ENCODE measurements at regions not wholly inside any gene's neighbourhood (a gene's known extent, or its start where the extent isn't known, plus 50 kb on each side); places are given as distances from the start of the nearest gene placed in this dataset.

DNA sequence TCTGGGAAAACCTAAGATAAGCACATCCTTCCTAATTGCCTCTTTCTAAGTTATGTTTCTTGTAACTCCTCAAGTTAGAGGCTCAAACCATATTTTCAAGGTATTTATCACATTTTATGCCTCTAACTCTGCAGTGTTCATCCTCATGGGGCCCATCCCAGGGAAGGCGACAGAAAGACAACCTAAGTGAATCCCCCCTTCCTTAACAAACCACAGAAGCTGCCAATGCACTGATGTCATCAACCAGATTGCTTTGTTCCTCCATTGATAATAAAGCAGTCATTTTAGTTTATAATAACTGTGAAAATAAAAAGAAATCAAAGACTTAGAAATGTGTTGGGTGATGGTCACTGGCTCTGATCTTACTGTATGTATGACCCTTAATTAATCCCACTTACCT is 119.5 kb upstream of the TCF21 start:
- TF ChIP-seq POLR2A (IDR thresholded peaks at IDR 0.05), result no peak
- TF ChIP-seq, protein P1, sequence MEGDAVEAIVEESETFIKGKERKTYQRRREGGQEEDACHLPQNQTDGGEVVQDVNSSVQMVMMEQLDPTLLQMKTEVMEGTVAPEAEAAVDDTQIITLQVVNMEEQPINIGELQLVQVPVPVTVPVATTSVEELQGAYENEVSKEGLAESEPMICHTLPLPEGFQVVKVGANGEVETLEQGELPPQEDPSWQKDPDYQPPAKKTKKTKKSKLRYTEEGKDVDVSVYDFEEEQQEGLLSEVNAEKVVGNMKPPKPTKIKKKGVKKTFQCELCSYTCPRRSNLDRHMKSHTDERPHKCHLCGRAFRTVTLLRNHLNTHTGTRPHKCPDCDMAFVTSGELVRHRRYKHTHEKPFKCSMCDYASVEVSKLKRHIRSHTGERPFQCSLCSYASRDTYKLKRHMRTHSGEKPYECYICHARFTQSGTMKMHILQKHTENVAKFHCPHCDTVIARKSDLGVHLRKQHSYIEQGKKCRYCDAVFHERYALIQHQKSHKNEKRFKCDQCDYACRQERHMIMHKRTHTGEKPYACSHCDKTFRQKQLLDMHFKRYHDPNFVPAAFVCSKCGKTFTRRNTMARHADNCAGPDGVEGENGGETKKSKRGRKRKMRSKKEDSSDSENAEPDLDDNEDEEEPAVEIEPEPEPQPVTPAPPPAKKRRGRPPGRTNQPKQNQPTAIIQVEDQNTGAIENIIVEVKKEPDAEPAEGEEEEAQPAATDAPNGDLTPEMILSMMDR (IDR thresholded peaks at IDR 0.05), result no peak
- no peak for TF ChIP-seq POLR2AphosphoS5 (IDR thresholded peaks at IDR 0.05)
